GM12878 (cell line): ENCODE measurements at regions not wholly inside any gene's neighbourhood (a gene's known extent, or its start where the extent isn't known, plus 50 kb on each side); places are given as distances from the start of the nearest gene placed in this dataset.

ENCODE experiments used
- ATAC-seq: fragments of 200-7000 bp; cut with Tn5 transposase; 3 replicates; pipeline ENCODE4 v1.9.1; 2020; ENCODE audit warnings: mild to moderate bottlenecking, moderate library complexity
- BruUV-seq: library from RNA; stranded (reverse); fragments of 400-500 nt; replicated peaks from 2 replicates; lab custom pipeline; 2021; lab: Mats Ljungman, UMichigan
- CTCF ChIA-PET: fragments of 300-600 bp; sonication (Branson Sonifier 250); formaldehyde crosslinking; extraction: SDS; loops from one replicate; lab custom pipeline; 2021; ENCODE audit warnings: inconsistent platforms; lab: Yijun Ruan, JAX
- POLR2A ChIA-PET: fragments of 350-600 bp; formaldehyde crosslinking; extraction: SDS; loops from one replicate; lab custom pipeline; 2021; ENCODE audit warnings: inconsistent platforms; lab: Charles Lee
- RAD21 ChIA-PET: fragments of 300-600 bp; sonication (Branson Sonifier 250); formaldehyde crosslinking; loops from one replicate; lab custom pipeline; 2023; ENCODE audit warnings: antibody characterized with exemption; ENCODE audit not compliant: unreplicated experiment; lab: Charles Lee
- SMC1A ChIA-PET: fragments of 300-600 bp; sonication (Branson Sonifier 250); formaldehyde crosslinking; loops from one replicate; lab custom pipeline; 2023; ENCODE audit not compliant: unreplicated experiment, uncharacterized antibody; lab: Charles Lee
- DNase-seq: peaks from one replicate; pipeline ENCODE4 v3.0.0-alpha.2; 2011; ENCODE audit warnings: low read depth, low spot score
- FAIRE-seq: peaks from 3 replicates; lab custom pipeline; 2011; peaks lifted over from hg19 to GRCh38; lab: Jason Lieb, UNC
- H2AFZ ChIP-seq: 2 replicates; pipeline ENCODE4 v1.6.0; 2011; ENCODE audit warnings: low read depth, low read length, control low read depth; ENCODE audit not compliant: control insufficient read depth
- H3K27ac ChIP-seq: 2 replicates; pipeline ENCODE4 v1.5.1; 2011; ENCODE audit warnings: control low read depth; ENCODE audit not compliant: control insufficient read depth, insufficient read depth
- H3K27me3 ChIP-seq, 2 experiments: replicated peaks in 1 of 2; 2 replicates each; pipeline versions ENCODE4 v1.6.0 to v1.6.1; 2011; ENCODE audit warnings: low read length in 1 of 2; ENCODE audit not compliant: control insufficient read depth in 2 of 2, insufficient read depth in 2 of 2
- H3K36me3 ChIP-seq, 2 experiments: 2 replicates each; pipeline ENCODE4 v1.5.1; 2011; ENCODE audit warnings: low read length in 1 of 2; ENCODE audit not compliant: control insufficient read depth in 2 of 2, insufficient read depth in 2 of 2
- H3K4me1 ChIP-seq: 2 replicates; pipeline ENCODE4 v1.6.1; 2011; ENCODE audit warnings: mild to moderate bottlenecking, low read length, moderate library complexity, mixed read lengths; ENCODE audit not compliant: control insufficient read depth, insufficient read depth
- H3K4me2 ChIP-seq: 2 replicates; pipeline ENCODE4 v1.6.0; 2011; ENCODE audit warnings: control low read depth; ENCODE audit not compliant: control insufficient read depth, insufficient read depth
- H3K4me3 ChIP-seq: fragments of 200-600 bp; sonication (generic); 2 replicates; pipeline ENCODE4 v1.5.1; 2016
- H3K79me2 ChIP-seq: 2 replicates; pipeline ENCODE4 v1.6.0; 2011; ENCODE audit warnings: low read length; ENCODE audit not compliant: control insufficient read depth, insufficient read depth
- H3K9ac ChIP-seq: 2 replicates; pipeline ENCODE4 v1.8.0; 2011; ENCODE audit warnings: low read length, control low read depth, mixed read lengths; ENCODE audit not compliant: control insufficient read depth, insufficient read depth
- H3K9me3 ChIP-seq: replicated peaks from 3 replicates; pipeline ENCODE4 v1.5.1; 2011; ENCODE audit warnings: mild to moderate bottlenecking, low read length; ENCODE audit not compliant: control insufficient read depth, insufficient read depth
- H4K20me1 ChIP-seq: 2 replicates; pipeline ENCODE4 v1.6.0; 2011; ENCODE audit not compliant: control insufficient read depth, insufficient read depth
- ATF7 ChIP-seq: fragments of 450-650 bp; IDR thresholded peaks from 2 replicates; pipeline ENCODE4 v1.6.1; 2016; ENCODE audit warnings: low read depth, mild to moderate bottlenecking
- BACH1 ChIP-seq: fragments of 450-650 bp; IDR thresholded peaks from 2 replicates; pipeline ENCODE4 v1.6.1; 2017; ENCODE audit warnings: mild to moderate bottlenecking, borderline replicate concordance
- CTCF ChIP-seq, 3 experiments: IDR thresholded peaks in 2 of 3; conservative IDR thresholded peaks in 1 of 3; 2 replicates each; pipeline ENCODE4 v1.5.1; 2011; ENCODE audit warnings: low read depth in 3 of 3, low read length in 3 of 3, mild to moderate bottlenecking in 3 of 3, control low read depth in 2 of 3, moderate library complexity in 2 of 3, inconsistent platforms in 1 of 3, mixed read lengths in 1 of 3; ENCODE audit not compliant: control insufficient read depth in 2 of 3, insufficient read depth in 1 of 3; ENCODE audit errors: extremely low read depth in 1 of 3
- DPF2 ChIP-seq: fragments of 450-650 bp; IDR thresholded peaks from 2 replicates; pipeline ENCODE4 v1.6.1; 2017; ENCODE audit warnings: mild to moderate bottlenecking
- FOS ChIP-seq: IDR thresholded peaks from 3 replicates; pipeline ENCODE4 v1.6.1; 2011; ENCODE audit warnings: borderline replicate concordance; ENCODE audit not compliant: insufficient read length; ENCODE audit errors: extremely low read depth
- KAT2A ChIP-seq: conservative IDR thresholded peaks from 2 replicates; pipeline ENCODE4 v1.6.1; 2011; ENCODE audit warnings: low read depth, low read length; ENCODE audit not compliant: control insufficient read depth
- MTA2 ChIP-seq: fragments of 450-650 bp; IDR thresholded peaks from 2 replicates; pipeline ENCODE4 v1.6.1; 2016; ENCODE audit warnings: low read depth, mild to moderate bottlenecking, moderate library complexity
- MTA3 ChIP-seq: IDR thresholded peaks from 2 replicates; pipeline ENCODE4 v1.6.1; 2012; ENCODE audit warnings: low read length, inconsistent platforms, borderline replicate concordance
- NR2C2 ChIP-seq: IDR thresholded peaks from 2 replicates; pipeline ENCODE4 v1.6.1; 2011; ENCODE audit warnings: borderline replicate concordance, low read depth; ENCODE audit not compliant: control insufficient read depth, insufficient read length
- NRF1 ChIP-seq: conservative IDR thresholded peaks from 2 replicates; pipeline ENCODE4 v1.6.1; 2011; ENCODE audit warnings: mild to moderate bottlenecking, low read depth, low read length, improper control_type of control experiment
- POLR2A ChIP-seq: IDR thresholded peaks from 2 replicates; pipeline ENCODE4 v1.6.1; 2011; ENCODE audit warnings: low read depth, mild to moderate bottlenecking, low read length
- SMC3 ChIP-seq: IDR thresholded peaks from 2 replicates; pipeline ENCODE4 v1.6.1; 2011; ENCODE audit warnings: low read length, improper control_type of control experiment, borderline replicate concordance
- SPI1 ChIP-seq: IDR thresholded peaks from 2 replicates; pipeline ENCODE4 v1.6.1; 2011; ENCODE audit warnings: low read depth, mild to moderate bottlenecking, low read length, moderate library complexity, borderline replicate concordance; ENCODE audit not compliant: insufficient read depth
- STAT3 ChIP-seq: IDR thresholded peaks from 2 replicates; pipeline ENCODE4 v1.6.1; 2011; ENCODE audit warnings: low read depth, low read length, improper control_type of control experiment
- ZNF622 ChIP-seq: fragments of 450-650 bp; IDR thresholded peaks from 2 replicates; pipeline ENCODE4 v1.6.1; 2017; ENCODE audit warnings: mild to moderate bottlenecking, inconsistent platforms
- ZNF687 ChIP-seq: fragments of 450-650 bp; IDR thresholded peaks from 2 replicates; pipeline ENCODE4 v1.6.1; 2017; ENCODE audit warnings: mild to moderate bottlenecking, moderate library complexity
- ZZZ3 ChIP-seq: IDR thresholded peaks from 2 replicates; pipeline ENCODE4 v1.6.1; 2011; ENCODE audit warnings: low read depth; ENCODE audit not compliant: control insufficient read depth, insufficient read length
- WGBS: methylation state at CpG from one replicate; pipeline ENCODE4 v1.1.6; 2016; ENCODE audit warnings: low lambda C conversion rate; ENCODE audit not compliant: insufficient replicate concordance, insufficient coverage; ENCODE audit errors: missing lambda C conversion rate; 5-methylcytosine and 5-hydroxymethylcytosine counted together
- in situ Hi-C: fragments of 300-500 bp; cut with MboI; formaldehyde crosslinking; loops from 9 replicates; pipeline ENCODE4 v1.14.3; 2018; ENCODE audit warnings: mixed read lengths
- intact Hi-C: fragments of 100-400 bp; cut with micrococcal nuclease; formaldehyde crosslinking; loops from one replicate; pipeline ENCODE4 v1.14.2; 2022; ENCODE audit not compliant: unreplicated experiment
- TF ChIP-seq, protein P1 (sequence below): fragments of 450-650 bp; formaldehyde crosslinking; IDR thresholded peaks from 2 replicates; pipeline ENCODE4 v1.4.0; 2022; ENCODE audit warnings: mild to moderate bottlenecking, moderate library complexity

GRCh38 chr6:54588176-54588575, 258.4 kb upstream of the FAM83B start:
- no peak overlapping the region for H3K27ac ChIP-seq
- no peaks in the 10 kb centered on the region for H4K20me1 ChIP-seq
- H3K9ac ChIP-seq, result no peak overlapping the region
- SMC1A ChIA-PET, result no interaction called here
- H3K4me1 ChIP-seq, result no peaks in the 10 kb centered on the region
- no peak overlapping the region for H3K4me3 ChIP-seq
- H3K4me2 ChIP-seq, result no peak overlapping the region
- in situ Hi-C loops, result no loop called here
- intact Hi-C loops, result no loop called here
- no peaks in the 10 kb centered on the region for H3K36me3 ChIP-seq
- no peaks in the 10 kb centered on the region for H3K9me3 ChIP-seq
- TF ChIP-seq POLR2A (no peak), CTCF (IDR thresholded peaks at IDR 0.05 in 2 of 3, conservative IDR thresholded peaks at IDR 0.05 in 1 of 3; ENCODE audit: control insufficient read depth in 2 of 3, extremely low read depth in 1 of 3, insufficient read depth in 1 of 3, low read depth in 3 of 3, low read length in 3 of 3) (no peak), NRF1 (no peak), DPF2 (no peak), ZNF622 (no peak), ATF7 (no peak), BACH1 (no peak), ZZZ3 (no peak), SMC3 (no peak), FOS (no peak), MTA2 (no peak), SPI1 (no peak), MTA3 (no peak), NR2C2 (no peak), ZNF687 (no peak), KAT2A (no peak), STAT3 (no peak)
- TF ChIP-seq, protein P1, sequence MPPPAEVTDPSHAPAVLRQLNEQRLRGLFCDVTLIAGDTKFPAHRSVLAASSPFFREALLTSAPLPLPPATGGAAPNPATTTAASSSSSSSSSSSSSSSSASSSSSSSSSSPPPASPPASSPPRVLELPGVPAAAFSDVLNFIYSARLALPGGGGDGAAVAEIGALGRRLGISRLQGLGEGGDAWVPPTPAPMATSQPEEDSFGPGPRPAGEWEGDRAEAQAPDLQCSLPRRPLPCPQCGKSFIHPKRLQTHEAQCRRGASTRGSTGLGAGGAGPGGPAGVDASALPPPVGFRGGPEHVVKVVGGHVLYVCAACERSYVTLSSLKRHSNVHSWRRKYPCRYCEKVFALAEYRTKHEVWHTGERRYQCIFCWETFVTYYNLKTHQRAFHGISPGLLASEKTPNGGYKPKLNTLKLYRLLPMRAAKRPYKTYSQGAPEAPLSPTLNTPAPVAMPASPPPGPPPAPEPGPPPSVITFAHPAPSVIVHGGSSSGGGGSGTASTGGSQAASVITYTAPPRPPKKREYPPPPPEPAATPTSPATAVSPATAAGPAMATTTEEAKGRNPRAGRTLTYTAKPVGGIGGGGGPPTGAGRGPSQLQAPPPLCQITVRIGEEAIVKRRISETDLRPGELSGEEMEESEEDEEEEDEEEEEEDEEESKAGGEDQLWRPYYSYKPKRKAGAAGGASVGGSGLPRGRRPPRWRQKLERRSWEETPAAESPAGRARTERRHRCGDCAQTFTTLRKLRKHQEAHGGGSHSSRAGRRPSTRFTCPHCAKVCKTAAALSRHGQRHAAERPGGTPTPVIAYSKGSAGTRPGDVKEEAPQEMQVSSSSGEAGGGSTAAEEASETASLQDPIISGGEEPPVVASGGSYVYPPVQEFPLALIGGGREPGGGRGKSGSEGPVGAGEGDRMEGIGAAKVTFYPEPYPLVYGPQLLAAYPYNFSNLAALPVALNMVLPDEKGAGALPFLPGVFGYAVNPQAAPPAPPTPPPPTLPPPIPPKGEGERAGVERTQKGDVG, result no peak
- no peak overlapping the region for H2AFZ ChIP-seq
- no peaks in the 10 kb centered on the region for H3K79me2 ChIP-seq
- no peak for ATAC-seq
- H3K27me3 ChIP-seq, result no peaks in the 10 kb centered on the region
- WGBS, result 5% methylated on average over 1 of the region's 1 CpG
- CTCF ChIA-PET, result no interaction called here
- RAD21 ChIA-PET, result no interaction called here
- no peak for DNase-seq
- FAIRE-seq, result no peak
- BruUV-seq, result no TSS peak
- POLR2A ChIA-PET, result no interaction called here
